ENCODE measurements at regions not wholly inside any gene's neighbourhood (a gene's known extent, or its start where the extent isn't known, plus 50 kb on each side); places are given as distances from the start of the nearest gene placed in this dataset.

- no peak for TF ChIP-seq CTCF (IDR thresholded peaks at IDR 0.05; ENCODE audit: low read depth, low read length)
- H3K9me3 ChIP-seq (ENCODE audit: severe bottlenecking) = no peaks in the 10 kb centered on the region
- no peaks in the 10 kb centered on the region for H3K27me3 ChIP-seq (ENCODE audit: insufficient read depth, low read depth, severe bottlenecking)
- no peak for DNase-seq
- no peak overlapping the region for H3K4me3 ChIP-seq (ENCODE audit: low read depth, low read length)
- H3K36me3 ChIP-seq = no peaks in the 10 kb centered on the region
- no peak overlapping the region for H3K27ac ChIP-seq
Measured at GRCh38 chr17:12410717-12411116, 255.0 kb upstream of the MYOCD start.

GRCh38 chr17:12415031-12415430, 250.7 kb upstream of the MYOCD start:
- Histone ChIP-seq H3K4me3 (ENCODE audit: low read depth, low read length) (no peak overlapping the region), H3K36me3 (no peaks in the 10 kb centered on the region), H3K9me3 (ENCODE audit: severe bottlenecking) (no peaks in the 10 kb centered on the region), H3K27me3 (ENCODE audit: insufficient read depth, low read depth, severe bottlenecking) (no peaks in the 10 kb centered on the region), H3K27ac (no peak overlapping the region)
- TF ChIP-seq CTCF (IDR thresholded peaks at IDR 0.05; ENCODE audit: low read depth, low read length) = no peak
- no peak for DNase-seq

DNA sequence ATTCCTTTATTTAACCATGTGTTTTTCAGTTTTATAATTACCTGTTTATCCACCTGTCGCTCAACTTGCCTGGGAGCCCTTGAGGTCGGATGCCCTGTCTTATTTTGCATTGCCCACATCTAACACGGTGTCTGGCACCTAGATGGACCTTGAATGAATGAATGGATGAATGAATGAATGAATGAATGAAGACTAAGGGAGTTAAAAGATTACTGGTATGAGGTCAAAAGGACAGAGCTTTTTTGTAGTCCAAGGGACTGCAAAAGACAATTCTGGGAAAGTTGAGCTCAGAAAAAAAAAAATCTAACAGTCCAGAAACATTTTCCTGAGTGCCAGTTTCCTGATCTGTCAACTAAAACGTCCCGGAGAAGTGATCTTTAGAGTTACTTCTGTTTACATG, 244.6 kb upstream of the MYOCD start:
- TF ChIP-seq CTCF (IDR thresholded peaks at IDR 0.05; ENCODE audit: low read depth, low read length) = no peak

GRCh38 chr17:12421646-12422306, 243.9 kb upstream of the MYOCD start:
- peaks cover 14% of the 10 kb centered on the region for H3K9me3 ChIP-seq (ENCODE audit: severe bottlenecking)
- no peaks in the 10 kb centered on the region for H3K36me3 ChIP-seq
- peak overlapping the region; percentile 35 for H3K4me3 ChIP-seq (ENCODE audit: low read depth, low read length)
- no peaks in the 10 kb centered on the region for H3K27me3 ChIP-seq (ENCODE audit: insufficient read depth, low read depth, severe bottlenecking)
- peak overlapping the region; percentile 95 for H3K27ac ChIP-seq
- no peak for TF ChIP-seq CTCF (IDR thresholded peaks at IDR 0.05; ENCODE audit: low read depth, low read length)
- DNase-seq = peak; percentile 61

More for the DNA sequence above, 244.6 kb upstream of the MYOCD start:
- H3K9me3 ChIP-seq (ENCODE audit: severe bottlenecking) = peaks cover 14% of the 10 kb centered on the region
- no peaks in the 10 kb centered on the region for H3K27me3 ChIP-seq (ENCODE audit: insufficient read depth, low read depth, severe bottlenecking)
- peak overlapping the region; percentile 95 for H3K27ac ChIP-seq
- H3K4me3 ChIP-seq (ENCODE audit: low read depth, low read length) = no peak overlapping the region
- no peak for DNase-seq
- no peaks in the 10 kb centered on the region for H3K36me3 ChIP-seq

GRCh38 chr17:12422651-12423050, 243.0 kb upstream of the MYOCD start:
- no peaks in the 10 kb centered on the region for H3K27me3 ChIP-seq (ENCODE audit: insufficient read depth, low read depth, severe bottlenecking)
- no peak for TF ChIP-seq CTCF (IDR thresholded peaks at IDR 0.05; ENCODE audit: low read depth, low read length)
- H3K4me3 ChIP-seq (ENCODE audit: low read depth, low read length) = peak overlapping the region; percentile 35; the same call in 1 of the 2 replicates
- peak overlapping the region; percentile 95 for H3K27ac ChIP-seq
- no peaks in the 10 kb centered on the region for H3K36me3 ChIP-seq
- DNase-seq = peak; percentile 27
- peaks cover 14% of the 10 kb centered on the region for H3K9me3 ChIP-seq (ENCODE audit: severe bottlenecking)

GRCh38 chr17:12423337-12423736, 242.4 kb upstream of the MYOCD start:
- H3K9me3 ChIP-seq (ENCODE audit: severe bottlenecking) = peaks cover 14% of the 10 kb centered on the region
- H3K27me3 ChIP-seq (ENCODE audit: insufficient read depth, low read depth, severe bottlenecking) = no peaks in the 10 kb centered on the region
- TF ChIP-seq CTCF (IDR thresholded peaks at IDR 0.05; ENCODE audit: low read depth, low read length) = no peak
- no peak for DNase-seq
- peak overlapping the region; percentile 95; the same call in 1 of the 2 replicates for H3K27ac ChIP-seq
- H3K4me3 ChIP-seq (ENCODE audit: low read depth, low read length) = no peak overlapping the region
- no peaks in the 10 kb centered on the region for H3K36me3 ChIP-seq

Measured in WERI-Rb-1 (cell line).